ENCODE measurements at regions not wholly inside any gene's neighbourhood (a gene's known extent, or its start where the extent isn't known, plus 50 kb on each side); places are given as distances from the start of the nearest gene placed in this dataset.

DNA sequence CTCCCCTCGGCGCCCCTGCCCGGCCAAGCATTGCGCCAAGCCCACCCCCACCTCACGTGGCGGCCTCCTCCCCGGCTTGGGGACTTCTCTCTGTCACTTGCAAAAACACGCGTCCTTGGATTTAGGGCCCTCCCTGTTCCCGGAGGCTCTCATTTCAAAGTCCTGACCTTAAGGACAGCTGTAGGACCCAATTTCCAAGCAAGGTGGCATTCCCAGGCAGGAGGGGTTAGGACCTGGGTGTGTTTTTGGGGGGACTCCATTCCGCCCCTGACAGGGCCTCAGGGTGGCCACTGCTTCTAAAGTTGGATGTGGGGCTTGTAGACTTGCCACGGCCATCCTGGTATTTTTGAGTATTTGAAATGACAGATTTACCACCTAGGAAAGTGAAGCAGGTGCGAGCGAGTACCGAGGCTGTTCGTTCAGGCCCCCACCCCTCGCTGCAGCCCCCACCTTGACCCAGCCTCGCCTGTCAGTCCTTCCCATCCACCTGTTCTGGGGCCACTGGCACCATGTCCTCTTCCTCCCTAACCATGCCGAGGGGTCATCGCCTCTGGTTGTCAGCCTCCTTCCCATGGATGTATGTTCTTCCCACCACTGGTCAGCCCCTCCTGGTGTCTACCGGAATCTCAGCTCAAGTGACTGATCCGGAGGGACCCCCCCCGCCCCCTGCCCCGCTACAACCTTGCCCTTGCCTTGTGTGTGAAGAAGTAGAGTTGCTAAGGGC is 52.4 kb downstream of the MRPL36 start:
- TF ChIP-seq, protein P1, sequence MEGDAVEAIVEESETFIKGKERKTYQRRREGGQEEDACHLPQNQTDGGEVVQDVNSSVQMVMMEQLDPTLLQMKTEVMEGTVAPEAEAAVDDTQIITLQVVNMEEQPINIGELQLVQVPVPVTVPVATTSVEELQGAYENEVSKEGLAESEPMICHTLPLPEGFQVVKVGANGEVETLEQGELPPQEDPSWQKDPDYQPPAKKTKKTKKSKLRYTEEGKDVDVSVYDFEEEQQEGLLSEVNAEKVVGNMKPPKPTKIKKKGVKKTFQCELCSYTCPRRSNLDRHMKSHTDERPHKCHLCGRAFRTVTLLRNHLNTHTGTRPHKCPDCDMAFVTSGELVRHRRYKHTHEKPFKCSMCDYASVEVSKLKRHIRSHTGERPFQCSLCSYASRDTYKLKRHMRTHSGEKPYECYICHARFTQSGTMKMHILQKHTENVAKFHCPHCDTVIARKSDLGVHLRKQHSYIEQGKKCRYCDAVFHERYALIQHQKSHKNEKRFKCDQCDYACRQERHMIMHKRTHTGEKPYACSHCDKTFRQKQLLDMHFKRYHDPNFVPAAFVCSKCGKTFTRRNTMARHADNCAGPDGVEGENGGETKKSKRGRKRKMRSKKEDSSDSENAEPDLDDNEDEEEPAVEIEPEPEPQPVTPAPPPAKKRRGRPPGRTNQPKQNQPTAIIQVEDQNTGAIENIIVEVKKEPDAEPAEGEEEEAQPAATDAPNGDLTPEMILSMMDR (conservative IDR thresholded peaks at IDR 0.05): no peak
- no peak for TF ChIP-seq EZH2 (IDR thresholded peaks at IDR 0.05; ENCODE audit: low read depth)

All from PC-9 (cell line).